ENCODE measurements at regions not wholly inside any gene's neighbourhood (a gene's known extent, or its start where the extent isn't known, plus 50 kb on each side); places are given as distances from the start of the nearest gene placed in this dataset.
"Not testable (repeated sequence)": the region's sequence is repeated elsewhere in the genome, so short reads cannot be mapped to it uniquely, and the experiment has no call there.

DNA sequence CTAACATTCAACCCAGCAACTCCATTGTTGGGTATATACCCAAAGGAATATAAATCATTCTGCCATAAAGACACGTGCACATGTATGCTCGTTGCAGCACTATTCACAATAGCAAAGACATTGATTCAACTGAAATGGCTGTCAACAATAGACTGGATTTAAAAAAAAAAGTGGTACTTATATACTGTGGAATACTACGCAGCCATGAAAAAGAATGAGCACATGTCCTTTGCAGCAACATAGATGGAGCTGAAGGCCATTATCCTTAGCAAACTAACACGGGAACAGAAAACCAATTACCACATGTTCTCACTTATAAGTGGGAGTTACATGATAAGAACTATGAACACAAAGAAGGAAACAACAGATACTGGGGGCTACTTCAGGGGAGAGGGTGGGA, 74.0 kb upstream of the FMNL2 start:
- intact Hi-C loops (cut with micrococcal nuclease), result no loop called here
- no peak for ATAC-seq
- no peak for DNase-seq

DNA sequence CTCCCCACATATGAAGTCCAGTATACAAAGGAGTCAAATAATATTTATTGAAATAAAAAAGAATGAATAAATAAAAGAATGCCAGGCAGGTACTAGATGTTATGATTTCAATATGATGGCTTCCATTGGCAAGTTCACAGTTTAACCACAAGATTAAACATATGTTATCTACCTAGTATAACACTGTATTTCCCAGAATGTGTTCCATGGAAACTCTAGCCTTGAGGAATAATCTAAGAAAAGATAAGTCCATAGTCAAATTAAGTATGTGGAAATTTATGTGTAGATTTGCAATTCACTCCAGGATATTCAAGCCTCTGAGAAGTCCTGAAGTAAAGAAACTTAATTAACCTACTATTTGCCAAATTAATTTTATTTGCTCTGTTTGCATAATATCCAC, 71.1 kb upstream of the FMNL2 start:
- intact Hi-C loops (cut with micrococcal nuclease), result no loop called here
- ATAC-seq (no peak), DNase-seq (no peak)

DNA sequence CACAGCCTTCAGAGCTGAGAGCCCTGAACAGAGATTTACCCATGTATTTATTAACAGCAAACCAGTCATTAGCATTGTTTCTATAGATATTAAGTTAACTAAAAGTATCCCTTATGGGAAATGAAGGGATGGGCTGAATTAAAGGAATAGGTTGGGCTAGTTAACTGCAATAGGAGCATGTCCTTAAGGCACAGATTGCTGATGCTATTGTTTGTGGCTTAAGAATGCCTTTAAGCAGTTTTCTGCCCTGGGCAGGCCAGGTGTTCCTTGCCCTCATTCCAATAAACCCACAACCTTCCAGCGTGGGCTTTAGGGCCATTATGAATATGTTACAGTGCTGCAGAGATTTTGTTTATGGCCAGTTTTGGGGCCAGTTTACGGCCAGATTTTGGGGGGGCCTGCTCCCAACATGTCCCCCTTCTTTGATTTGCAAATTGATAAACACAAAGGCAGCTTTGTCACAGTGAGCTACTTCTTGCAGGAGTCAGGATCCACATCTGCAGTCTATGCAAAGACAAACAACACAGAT, 61.2 kb upstream of the FMNL2 start:
- DNase-seq; ATAC-seq; intact Hi-C loops (cut with micrococcal nuclease): not testable (repeated sequence)

DNA sequence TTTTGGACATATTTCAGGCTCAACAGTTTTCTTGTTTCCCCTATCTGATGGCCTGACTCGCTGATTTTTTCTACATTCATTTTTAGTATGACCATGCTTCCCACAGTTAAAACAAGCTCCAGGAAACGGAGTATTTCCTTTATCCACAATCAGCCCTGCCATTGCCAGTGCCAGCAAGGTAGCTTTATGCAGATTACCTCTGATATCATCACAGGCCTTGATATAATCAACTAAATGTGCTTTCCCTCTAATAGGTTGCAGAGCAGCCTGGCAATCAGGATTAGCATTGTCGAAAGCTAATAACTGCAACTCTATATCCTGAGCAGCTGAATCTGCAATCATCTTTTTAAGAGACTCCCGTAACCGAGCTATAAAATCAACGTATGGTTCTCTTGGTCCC, 57.1 kb upstream of the FMNL2 start:
- ATAC-seq; DNase-seq; intact Hi-C loops (cut with micrococcal nuclease): not testable (repeated sequence)

DNA sequence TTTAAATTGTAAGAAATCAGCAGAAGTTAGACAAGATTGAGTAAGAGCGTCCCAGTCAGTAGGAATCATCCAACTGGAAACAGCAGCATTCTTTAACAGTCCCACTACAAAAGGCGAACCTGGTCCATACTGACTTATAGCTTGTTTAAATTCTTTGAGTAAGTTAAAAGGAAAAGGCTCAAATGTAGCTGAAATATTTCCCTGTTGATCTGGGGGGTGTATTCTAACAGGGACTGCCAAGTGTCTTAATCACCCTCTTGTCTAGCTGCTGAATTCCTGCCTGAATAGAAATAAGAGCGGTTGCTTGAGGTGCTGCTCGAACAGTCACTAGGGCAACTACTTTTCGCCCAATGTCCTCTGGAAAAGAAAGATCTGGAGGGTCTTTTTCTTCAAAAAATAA, 56.4 kb upstream of the FMNL2 start:
- DNase-seq (no peak), ATAC-seq (no peak)
- intact Hi-C loops (cut with micrococcal nuclease), result no loop called here

DNA sequence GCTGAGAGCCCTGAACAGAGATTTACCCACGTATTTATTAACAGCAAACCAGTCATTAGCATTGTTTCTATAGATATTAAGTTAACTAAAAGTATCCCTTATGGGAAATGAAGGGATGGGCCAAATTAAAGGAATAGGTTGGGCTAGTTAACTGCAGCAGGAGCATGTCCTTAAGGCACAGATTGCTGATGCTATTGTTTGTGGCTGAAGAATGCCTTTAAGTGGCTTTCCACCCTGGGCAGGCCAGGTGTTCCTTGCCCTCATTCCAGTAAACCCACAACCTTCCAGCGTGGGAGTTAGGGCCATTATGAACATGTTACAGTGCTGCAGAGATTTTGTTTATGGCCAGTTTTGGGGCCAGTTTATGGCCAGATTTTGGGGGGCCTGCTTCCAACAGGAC, 55.6 kb upstream of the FMNL2 start:
- DNase-seq; ATAC-seq; intact Hi-C loops (cut with micrococcal nuclease): not testable (repeated sequence)

DNA sequence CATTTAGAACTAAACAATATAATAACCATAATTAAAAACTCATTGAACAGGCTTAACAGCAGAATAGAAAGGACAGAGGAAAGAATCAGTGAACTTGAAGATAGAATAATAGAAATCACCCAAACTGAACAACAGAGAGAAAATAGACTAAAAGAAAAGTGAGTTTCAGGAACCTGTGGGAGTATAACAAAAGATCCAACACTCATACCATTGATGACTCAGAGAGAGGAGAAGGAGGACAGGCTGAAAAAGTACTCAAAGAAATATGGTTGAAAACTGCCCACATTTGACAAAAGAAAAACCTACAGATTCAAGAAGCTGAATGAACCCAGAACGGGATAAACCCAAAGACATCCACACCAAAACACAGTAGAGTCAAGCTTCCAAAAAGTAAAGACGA, 54.2 kb upstream of the FMNL2 start:
- DNase-seq (no peak), ATAC-seq (no peak)
- intact Hi-C loops (cut with micrococcal nuclease), result no loop called here

DNA sequence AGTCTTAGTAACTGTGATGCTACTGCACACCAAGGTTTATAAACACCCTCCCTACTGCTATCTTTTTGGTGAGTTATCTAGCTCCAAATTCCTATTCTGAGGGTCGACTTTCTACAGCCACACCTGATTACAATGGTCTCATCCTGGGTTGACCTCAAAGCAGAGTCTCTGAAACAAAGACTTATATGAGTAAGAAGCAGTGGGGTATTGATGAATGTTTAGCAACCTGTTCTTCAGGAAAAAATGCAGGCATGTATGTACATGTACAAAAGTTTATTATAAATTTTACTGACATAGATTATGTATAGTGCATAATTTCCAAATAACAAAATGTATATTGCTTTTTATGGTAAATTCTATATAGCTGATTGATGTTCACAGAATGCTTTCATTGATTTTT, 51.6 kb upstream of the FMNL2 start:
- no peak for DNase-seq
- intact Hi-C loops (cut with micrococcal nuclease), result no loop called here
- no peak for ATAC-seq

DNA sequence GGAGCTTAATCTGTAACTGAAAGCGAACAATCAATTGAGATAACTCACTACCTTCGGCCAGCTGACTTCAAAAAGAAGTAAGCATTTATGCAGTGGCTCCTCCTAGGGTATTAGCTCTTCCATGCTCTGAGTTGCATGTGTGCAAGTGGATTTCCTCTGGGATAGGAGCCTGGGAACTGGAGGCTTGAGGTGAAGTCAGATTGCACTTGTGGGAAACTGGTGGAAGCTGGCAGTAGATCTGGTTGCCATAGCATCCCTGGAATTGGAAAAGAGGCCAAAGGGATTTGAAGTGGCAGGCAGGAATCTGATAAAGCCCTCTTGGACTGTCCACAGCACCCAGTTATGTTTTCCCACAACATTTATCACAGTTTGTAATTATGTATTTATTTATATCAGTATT, 50.6 kb upstream of the FMNL2 start:
- DNase-seq, result no peak
- no peak for ATAC-seq
- intact Hi-C loops (cut with micrococcal nuclease), result no loop called here
